Astrocyte (in vitro differentiated cells and primary cell): ENCODE measurements at regions not wholly inside any gene's neighbourhood (a gene's known extent, or its start where the extent isn't known, plus 50 kb on each side); places are given as distances from the start of the nearest gene placed in this dataset.

Source experiments
- DNase-seq: peaks from one replicate; pipeline ENCODE4 v3.0.0-alpha.2; 2010; ENCODE audit warnings: low read depth
- FAIRE-seq: peaks from 2 replicates; lab custom pipeline; 2011; peaks lifted over from hg19 to GRCh38; lab: Jason Lieb, UNC
- H2AFZ ChIP-seq: 2 replicates; pipeline ENCODE4 v1.6.0; 2012; ENCODE audit warnings: low read depth, low read length, inconsistent platforms
- H3K27ac ChIP-seq: 2 replicates; pipeline ENCODE4 v1.5.1; 2011; ENCODE audit warnings: low read depth, low read length, inconsistent platforms
- H3K27me3 ChIP-seq: 2 replicates; pipeline ENCODE4 v1.6.0; 2011; ENCODE audit warnings: low read length, inconsistent platforms; ENCODE audit not compliant: insufficient read depth
- H3K36me3 ChIP-seq: 2 replicates; pipeline ENCODE4 v1.5.1; 2011; ENCODE audit warnings: low read length, inconsistent platforms; ENCODE audit not compliant: insufficient read depth
- H3K4me1 ChIP-seq: 2 replicates; pipeline ENCODE4 v1.5.1; 2011; ENCODE audit warnings: low read length, inconsistent platforms; ENCODE audit not compliant: insufficient read depth
- H3K4me2 ChIP-seq: 2 replicates; pipeline ENCODE4 v1.6.0; 2012; ENCODE audit warnings: low read length, inconsistent platforms
- H3K4me3 ChIP-seq: 2 replicates; pipeline ENCODE4 v1.5.1; 2011; ENCODE audit warnings: low read depth, mild to moderate bottlenecking, low read length, inconsistent platforms; ENCODE audit not compliant: insufficient read depth
- H3K79me2 ChIP-seq: 2 replicates; pipeline ENCODE4 v1.6.0; 2012; ENCODE audit warnings: mild to moderate bottlenecking, low read length, inconsistent platforms; ENCODE audit not compliant: insufficient read depth
- H3K9ac ChIP-seq: 2 replicates; pipeline ENCODE4 v1.6.0; 2012; ENCODE audit warnings: mild to moderate bottlenecking, low read length, inconsistent platforms
- H3K9me3 ChIP-seq: 2 replicates; pipeline ENCODE4 v1.5.1; 2012; ENCODE audit warnings: low read depth, mild to moderate bottlenecking, low read length, inconsistent platforms; ENCODE audit not compliant: insufficient read depth
- H4K20me1 ChIP-seq: 2 replicates; pipeline ENCODE4 v1.6.0; 2012; ENCODE audit warnings: low read length, inconsistent platforms; ENCODE audit not compliant: insufficient read depth
- H3K27ac Mint-ChIP-seq: one replicate; pipeline ENCODE4 v1.8.0; 2021; ENCODE audit warnings: mild to moderate bottlenecking, mixed read lengths; ENCODE audit not compliant: unreplicated experiment
- H3K27me3 Mint-ChIP-seq: one replicate; pipeline ENCODE4 v1.8.0; 2021; ENCODE audit warnings: low read depth, mixed read lengths; ENCODE audit not compliant: unreplicated experiment
- H3K36me3 Mint-ChIP-seq: one replicate; pipeline ENCODE4 v1.8.0; 2021; ENCODE audit warnings: low read depth, mixed read lengths; ENCODE audit not compliant: unreplicated experiment
- H3K4me1 Mint-ChIP-seq: one replicate; pipeline ENCODE4 v1.8.0; 2021; ENCODE audit warnings: low read depth, mixed read lengths; ENCODE audit not compliant: unreplicated experiment
- H3K4me3 Mint-ChIP-seq: one replicate; pipeline ENCODE4 v1.8.0; 2021; ENCODE audit warnings: mild to moderate bottlenecking, moderate library complexity, mixed read lengths; ENCODE audit not compliant: unreplicated experiment
- H3K9me3 Mint-ChIP-seq: one replicate; pipeline ENCODE4 v1.8.0; 2021; ENCODE audit warnings: mild to moderate bottlenecking, mixed read lengths; ENCODE audit not compliant: unreplicated experiment
- EZH2 ChIP-seq: IDR thresholded peaks from 2 replicates; pipeline ENCODE4 v1.6.1; 2012; ENCODE audit warnings: mild to moderate bottlenecking, low read length, inconsistent platforms; ENCODE audit not compliant: insufficient read depth
- TF ChIP-seq, protein P1 (sequence below): IDR thresholded peaks from 2 replicates; pipeline ENCODE4 v1.5.1; 2011; ENCODE audit warnings: low read depth, mild to moderate bottlenecking, inconsistent platforms, low read length, moderate library complexity; ENCODE audit not compliant: insufficient read depth

GRCh38 chr10:44195112-44196007 is 189.5 kb downstream of the CXCL12 start:
- DNase-seq (peak; percentile 94), FAIRE-seq (peak; percentile 37)
- no peak overlapping the region for H3K4me3 Mint-ChIP-seq
- Histone ChIP-seq H3K27ac (no peak overlapping the region), H3K4me1 (peaks cover 22% of the 10 kb centered on the region), H3K79me2 (no peaks in the 10 kb centered on the region), H3K36me3 (no peaks in the 10 kb centered on the region), H3K27me3 (peaks cover 52% of the 10 kb centered on the region), H3K4me3 (no peak overlapping the region), H3K9me3 (no peaks in the 10 kb centered on the region), H3K9ac (no peak overlapping the region), H3K4me2 (peak overlapping the region; percentile 58), H2AFZ (no peak overlapping the region), H4K20me1 (no peaks in the 10 kb centered on the region)
- H3K36me3 Mint-ChIP-seq, result no peaks in the 10 kb centered on the region
- peaks cover 21% of the 10 kb centered on the region for H3K4me1 Mint-ChIP-seq
- TF ChIP-seq EZH2, result no peak
- TF ChIP-seq, protein P1, sequence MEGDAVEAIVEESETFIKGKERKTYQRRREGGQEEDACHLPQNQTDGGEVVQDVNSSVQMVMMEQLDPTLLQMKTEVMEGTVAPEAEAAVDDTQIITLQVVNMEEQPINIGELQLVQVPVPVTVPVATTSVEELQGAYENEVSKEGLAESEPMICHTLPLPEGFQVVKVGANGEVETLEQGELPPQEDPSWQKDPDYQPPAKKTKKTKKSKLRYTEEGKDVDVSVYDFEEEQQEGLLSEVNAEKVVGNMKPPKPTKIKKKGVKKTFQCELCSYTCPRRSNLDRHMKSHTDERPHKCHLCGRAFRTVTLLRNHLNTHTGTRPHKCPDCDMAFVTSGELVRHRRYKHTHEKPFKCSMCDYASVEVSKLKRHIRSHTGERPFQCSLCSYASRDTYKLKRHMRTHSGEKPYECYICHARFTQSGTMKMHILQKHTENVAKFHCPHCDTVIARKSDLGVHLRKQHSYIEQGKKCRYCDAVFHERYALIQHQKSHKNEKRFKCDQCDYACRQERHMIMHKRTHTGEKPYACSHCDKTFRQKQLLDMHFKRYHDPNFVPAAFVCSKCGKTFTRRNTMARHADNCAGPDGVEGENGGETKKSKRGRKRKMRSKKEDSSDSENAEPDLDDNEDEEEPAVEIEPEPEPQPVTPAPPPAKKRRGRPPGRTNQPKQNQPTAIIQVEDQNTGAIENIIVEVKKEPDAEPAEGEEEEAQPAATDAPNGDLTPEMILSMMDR, result no peak
- peak overlapping the region; percentile 82 for H3K27ac Mint-ChIP-seq
- H3K9me3 Mint-ChIP-seq, result no peaks in the 10 kb centered on the region
- H3K27me3 Mint-ChIP-seq, result no peaks in the 10 kb centered on the region

GRCh38 chr10:44194435-44194834 is 190.5 kb downstream of the CXCL12 start:
- no peak for DNase-seq
- H3K36me3 ChIP-seq, result no peaks in the 10 kb centered on the region
- H2AFZ ChIP-seq, result no peak overlapping the region
- no peak overlapping the region for H3K9ac ChIP-seq
- no peak overlapping the region for H3K4me3 ChIP-seq
- Mint-ChIP-seq H3K4me3 (no peak overlapping the region), H3K27me3 (no peaks in the 10 kb centered on the region), H3K36me3 (no peaks in the 10 kb centered on the region), H3K27ac (no peak overlapping the region), H3K9me3 (no peaks in the 10 kb centered on the region), H3K4me1 (peaks cover 21% of the 10 kb centered on the region)
- TF ChIP-seq, protein P1, result no peak
- no peak for TF ChIP-seq EZH2
- H3K79me2 ChIP-seq, result no peaks in the 10 kb centered on the region
- no peaks in the 10 kb centered on the region for H3K9me3 ChIP-seq
- no peak overlapping the region for H3K4me2 ChIP-seq
- H4K20me1 ChIP-seq, result no peaks in the 10 kb centered on the region
- no peak for FAIRE-seq
- H3K4me1 ChIP-seq, result peaks cover 22% of the 10 kb centered on the region
- H3K27me3 ChIP-seq, result peaks cover 50% of the 10 kb centered on the region
- no peak overlapping the region for H3K27ac ChIP-seq
